A673 (cell line): ENCODE measurements at regions not wholly inside any gene's neighbourhood (a gene's known extent, or its start where the extent isn't known, plus 50 kb on each side); places are given as distances from the start of the nearest gene placed in this dataset.

Source experiments
- BruUV-seq: library from RNA; stranded (reverse); fragments of 400-500 nt; replicated peaks from 2 replicates; lab custom pipeline; 2021; lab: Mats Ljungman, UMichigan
- CTCF ChIA-PET: fragments of 300-600 bp; sonication (Branson Sonifier 250); formaldehyde crosslinking; loops from one replicate; lab custom pipeline; 2022; ENCODE audit warnings: antibody characterized with exemption; lab: Charles Lee
- POLR2A ChIA-PET: fragments of 300-600 bp; sonication (Branson Sonifier 250); formaldehyde crosslinking; loops from one replicate; lab custom pipeline; 2022; ENCODE audit warnings: antibody characterized with exemption; ENCODE audit not compliant: low non-redundant PET; lab: Charles Lee
- DNase-seq: peaks from one replicate; pipeline ENCODE4 v3.0.0-alpha.2; 2015; ENCODE audit warnings: low spot score
- H3K27ac ChIP-seq: fragments of 200-600 bp; sonication (generic); 2 replicates; pipeline ENCODE4 v1.5.1; 2016; ENCODE audit warnings: mixed run types, low read depth, mild to moderate bottlenecking, mixed read lengths, antibody characterized with exemption, low read length; ENCODE audit not compliant: poor library complexity, severe bottlenecking
- H3K27me3 ChIP-seq: fragments of 200-600 bp; sonication (generic); replicated peaks from 2 replicates; pipeline ENCODE4 v1.6.1; 2017; ENCODE audit warnings: mixed run types, low read depth, mild to moderate bottlenecking, mixed read lengths, antibody characterized with exemption, low read length; ENCODE audit not compliant: insufficient read depth, poor library complexity
- H3K36me3 ChIP-seq: fragments of 200-600 bp; sonication (generic); 2 replicates; pipeline ENCODE4 v1.6.1; 2016; ENCODE audit warnings: mixed run types, mild to moderate bottlenecking, mixed read lengths, antibody characterized with exemption, low read length; ENCODE audit not compliant: insufficient read depth, poor library complexity, severe bottlenecking
- H3K4me1 ChIP-seq: fragments of 200-600 bp; sonication (generic); 2 replicates; pipeline ENCODE4 v1.6.1; 2017; ENCODE audit warnings: mixed run types, mild to moderate bottlenecking, mixed read lengths, antibody characterized with exemption, low read length; ENCODE audit not compliant: insufficient read depth, poor library complexity, severe bottlenecking
- H3K4me3 ChIP-seq: fragments of 200-600 bp; sonication (generic); 2 replicates; pipeline ENCODE4 v1.5.1; 2016; ENCODE audit warnings: low read depth, mixed run types, mild to moderate bottlenecking, mixed read lengths, low read length; ENCODE audit not compliant: poor library complexity, severe bottlenecking
- H3K9me3 ChIP-seq: fragments of 200-600 bp; sonication (generic); 2 replicates; pipeline ENCODE4 v1.6.1; 2016; ENCODE audit warnings: mixed run types, low read depth, mild to moderate bottlenecking, mixed read lengths, antibody characterized with exemption, low read length; ENCODE audit not compliant: poor library complexity, severe bottlenecking
- EZH2 ChIP-seq: fragments of 200-600 bp; sonication (generic); IDR thresholded peaks from 2 replicates; pipeline ENCODE4 v1.6.1; 2017; ENCODE audit warnings: borderline replicate concordance, low read depth, mild to moderate bottlenecking, mixed read lengths, antibody characterized with exemption, low read length; ENCODE audit not compliant: poor library complexity, severe bottlenecking
- intact Hi-C: fragments of 100-400 bp; cut with micrococcal nuclease; formaldehyde crosslinking; loops from one replicate; pipeline ENCODE4 v1.10.0; 2022; ENCODE audit not compliant: unreplicated experiment
- TF ChIP-seq, protein P1 (sequence below): fragments of 300-800, 200-600 bp; sonication (generic); conservative IDR thresholded peaks from 2 replicates; pipeline ENCODE4 v1.5.1; 2017; ENCODE audit warnings: low read depth, mild to moderate bottlenecking, antibody characterized with exemption, low read length, moderate library complexity, mixed read lengths

DNA sequence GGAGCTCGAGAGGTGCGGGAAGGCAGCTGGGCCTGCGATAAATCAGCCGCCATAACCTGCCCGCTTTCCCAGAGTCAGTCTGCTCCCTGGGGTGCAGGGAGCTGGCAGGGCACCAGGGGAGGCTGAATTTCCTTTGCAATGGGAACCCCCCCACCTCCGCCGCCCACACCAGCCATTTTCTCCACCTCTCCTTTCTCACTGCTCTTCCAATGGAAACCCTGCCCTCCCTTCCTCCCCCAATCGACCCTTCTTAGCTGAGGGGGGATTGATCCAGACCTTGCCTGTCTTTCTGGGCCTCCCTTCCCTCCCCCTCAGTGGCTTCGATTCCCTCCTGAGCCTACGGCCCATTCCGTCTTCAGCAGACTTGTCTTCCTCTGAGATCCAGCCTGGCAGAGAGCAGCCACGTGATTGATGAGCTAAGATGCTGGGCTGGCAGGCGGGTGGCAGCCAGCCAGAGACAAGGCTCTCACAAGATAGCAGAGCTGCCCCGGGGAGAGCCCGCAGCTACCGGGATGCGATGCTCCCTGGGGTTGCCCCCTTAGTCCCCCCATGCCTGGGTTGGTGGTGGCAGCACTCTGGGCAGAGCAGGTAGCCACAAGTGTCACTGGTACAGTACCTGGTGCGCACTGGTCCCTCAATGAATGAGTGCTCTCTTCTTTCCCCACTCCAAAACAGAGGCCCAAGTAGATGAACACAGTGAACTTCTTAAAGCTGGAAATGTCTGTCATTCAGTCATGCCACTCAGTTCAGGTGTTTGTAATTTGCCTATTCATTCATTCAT is 53.7 kb upstream of the FABP6 start:
- no peak for TF ChIP-seq EZH2
- TF ChIP-seq, protein P1, sequence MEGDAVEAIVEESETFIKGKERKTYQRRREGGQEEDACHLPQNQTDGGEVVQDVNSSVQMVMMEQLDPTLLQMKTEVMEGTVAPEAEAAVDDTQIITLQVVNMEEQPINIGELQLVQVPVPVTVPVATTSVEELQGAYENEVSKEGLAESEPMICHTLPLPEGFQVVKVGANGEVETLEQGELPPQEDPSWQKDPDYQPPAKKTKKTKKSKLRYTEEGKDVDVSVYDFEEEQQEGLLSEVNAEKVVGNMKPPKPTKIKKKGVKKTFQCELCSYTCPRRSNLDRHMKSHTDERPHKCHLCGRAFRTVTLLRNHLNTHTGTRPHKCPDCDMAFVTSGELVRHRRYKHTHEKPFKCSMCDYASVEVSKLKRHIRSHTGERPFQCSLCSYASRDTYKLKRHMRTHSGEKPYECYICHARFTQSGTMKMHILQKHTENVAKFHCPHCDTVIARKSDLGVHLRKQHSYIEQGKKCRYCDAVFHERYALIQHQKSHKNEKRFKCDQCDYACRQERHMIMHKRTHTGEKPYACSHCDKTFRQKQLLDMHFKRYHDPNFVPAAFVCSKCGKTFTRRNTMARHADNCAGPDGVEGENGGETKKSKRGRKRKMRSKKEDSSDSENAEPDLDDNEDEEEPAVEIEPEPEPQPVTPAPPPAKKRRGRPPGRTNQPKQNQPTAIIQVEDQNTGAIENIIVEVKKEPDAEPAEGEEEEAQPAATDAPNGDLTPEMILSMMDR: no peak
- no peaks in the 10 kb centered on the region for H3K27me3 ChIP-seq
- ChIA-PET CTCF (interaction anchor here (1.0 kb wide), 1 partner anchor 95 kb away, joined by 3 read pairs; no protein-coding TSS in a partner anchor), POLR2A (interaction anchor here (0.6 to 1.0 kb wide), 3 partner anchors 9 to 769 kb away, joined by 3 to 5 read pairs (median 4); no protein-coding TSS in a partner anchor)
- intact Hi-C loops: no loop called here
- peak overlapping the region; percentile 86 for H3K27ac ChIP-seq
- BruUV-seq: no TSS peak
- peak overlapping the region; percentile 20 for H3K4me3 ChIP-seq
- no peaks in the 10 kb centered on the region for H3K9me3 ChIP-seq
- DNase-seq: peak; percentile 86
- peaks cover 34% of the 10 kb centered on the region for H3K4me1 ChIP-seq
- no peaks in the 10 kb centered on the region for H3K36me3 ChIP-seq

DNA sequence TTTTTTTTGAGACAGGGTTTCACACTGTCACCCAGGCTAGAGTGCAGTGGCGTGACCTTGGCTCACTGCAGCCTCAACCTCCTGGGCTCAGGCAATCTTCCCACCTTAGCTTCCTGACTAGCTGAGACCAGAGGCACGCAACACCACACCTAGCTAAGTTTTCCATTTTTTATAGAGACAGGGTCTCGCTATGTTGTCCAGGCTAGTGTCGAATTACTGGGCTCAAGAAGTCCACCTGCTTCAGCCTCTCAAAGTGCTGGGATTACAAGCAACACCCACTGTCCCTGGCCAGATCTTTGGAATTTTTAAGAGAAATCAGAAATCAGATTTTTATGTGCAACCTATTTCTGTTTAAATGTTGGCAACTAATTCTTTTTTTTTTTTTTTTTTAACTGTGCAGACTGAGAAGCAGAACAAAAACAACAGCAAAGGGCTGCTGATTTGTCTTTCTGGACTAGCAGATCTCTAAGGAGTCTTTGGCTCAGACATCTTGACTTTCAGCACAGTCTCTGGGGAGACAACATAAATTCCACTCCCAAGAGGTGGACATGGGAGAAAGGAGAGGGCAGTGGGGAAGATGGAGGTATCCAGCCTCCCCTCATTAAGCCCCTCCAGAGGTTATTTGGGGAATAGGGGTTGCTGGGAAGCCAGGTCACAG is 54.4 kb upstream of the FABP6 start:
- TF ChIP-seq, protein P1: no peak
- no peak for TF ChIP-seq EZH2
- no TSS peak for BruUV-seq
- H3K36me3 ChIP-seq: no peaks in the 10 kb centered on the region
- H3K4me1 ChIP-seq: peaks cover 34% of the 10 kb centered on the region
- peak overlapping the region; percentile 86 for H3K27ac ChIP-seq
- H3K27me3 ChIP-seq: no peaks in the 10 kb centered on the region
- CTCF ChIA-PET: interaction anchor here (1.0 kb wide), 1 partner anchor 94 kb away, joined by 3 read pairs; no protein-coding TSS in a partner anchor
- peak overlapping the region; percentile 20 for H3K4me3 ChIP-seq
- POLR2A ChIA-PET: interaction anchor here (1.0 kb wide), 1 partner anchor 23 kb away, joined by 4 read pairs; no protein-coding TSS in a partner anchor
- no peak for DNase-seq
- no peaks in the 10 kb centered on the region for H3K9me3 ChIP-seq
- intact Hi-C loops: no loop called here

DNA sequence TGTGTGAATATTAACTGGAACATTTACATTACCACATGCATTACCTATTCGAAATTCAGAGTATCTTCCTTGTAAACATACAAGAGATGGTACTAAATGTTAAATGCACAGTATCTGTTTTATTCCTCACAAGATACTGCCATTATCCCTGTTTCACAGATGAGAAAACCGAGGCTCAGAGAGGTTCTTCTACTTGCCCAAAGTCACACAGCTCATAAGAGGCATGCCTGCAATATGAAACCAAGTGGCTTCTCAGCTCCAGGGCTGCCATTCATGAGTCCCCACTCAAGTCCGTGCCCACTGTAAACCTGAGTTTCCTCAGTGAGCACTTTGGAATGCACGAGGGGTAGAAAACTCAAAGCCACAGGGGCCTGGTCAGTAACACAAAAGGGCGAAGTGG is 55.0 kb upstream of the FABP6 start:
- Histone ChIP-seq H3K4me1 (peaks cover 34% of the 10 kb centered on the region), H3K27ac (peak overlapping the region; percentile 86), H3K4me3 (no peak overlapping the region), H3K9me3 (no peaks in the 10 kb centered on the region), H3K36me3 (no peaks in the 10 kb centered on the region), H3K27me3 (no peaks in the 10 kb centered on the region)
- CTCF ChIA-PET: no interaction called here
- no TSS peak for BruUV-seq
- POLR2A ChIA-PET: no interaction called here
- DNase-seq: no peak
- intact Hi-C loops: no loop called here
- TF ChIP-seq, protein P1: no peak
- no peak for TF ChIP-seq EZH2
